CD14-positive monocyte (primary cell): ENCODE measurements at regions not wholly inside any gene's neighbourhood (a gene's known extent, or its start where the extent isn't known, plus 50 kb on each side); places are given as distances from the start of the nearest gene placed in this dataset.
"Not testable (repeated sequence)": the region's sequence is repeated elsewhere in the genome, so short reads cannot be mapped to it uniquely, and the experiment has no call there.

ENCODE experiments used
- DNase-seq, 3 donors: peaks; one replicate each; pipeline ENCODE4 v3.0.0-alpha.2; 2011 to 2022
- H2AFZ ChIP-seq: 2 replicates; pipeline ENCODE4 v1.6.0; 2012; ENCODE audit warnings: mild to moderate bottlenecking, low read depth, low read length, inconsistent platforms; ENCODE audit not compliant: insufficient read depth, poor library complexity, severe bottlenecking
- H3K27ac ChIP-seq, 2 donors: 1 replicate in 1 of 2; 2 replicates in 1 of 2; pipeline ENCODE4 v1.5.1; 2012 to 2013; ENCODE audit warnings: low read length in 2 of 2, control low read depth in 1 of 2, inconsistent platforms in 1 of 2, low read depth in 1 of 2, mild to moderate bottlenecking in 1 of 2
- H3K27me3 ChIP-seq, 2 donors: one replicate each; pipeline versions ENCODE4 v1.6.0 to v1.6.1; 2011 to 2013; ENCODE audit warnings: low read length in 2 of 2; ENCODE audit not compliant: control insufficient read depth in 2 of 2, insufficient read depth in 2 of 2
- H3K36me3 ChIP-seq, 2 donors: replicated peaks in 1 of 2; 1 replicate in 1 of 2; 2 replicates in 1 of 2; pipeline versions ENCODE4 v1.5.1 to v1.6.1; 2012 to 2013; ENCODE audit warnings: low read length in 2 of 2, control low read depth in 1 of 2, inconsistent platforms in 1 of 2, mild to moderate bottlenecking in 1 of 2; ENCODE audit not compliant: insufficient read depth in 2 of 2, control insufficient read depth in 1 of 2
- H3K4me1 ChIP-seq, 2 donors: 1 replicate in 1 of 2; 2 replicates in 1 of 2; pipeline versions ENCODE4 v1.5.1 to v1.6.1; 2012 to 2013; ENCODE audit warnings: low read length in 2 of 2, control low read depth in 1 of 2, inconsistent platforms in 1 of 2, mild to moderate bottlenecking in 1 of 2, moderate library complexity in 1 of 2; ENCODE audit not compliant: insufficient read depth in 2 of 2, control insufficient read depth in 1 of 2
- H3K4me2 ChIP-seq: replicated peaks from 2 replicates; pipeline ENCODE3; 2012; ENCODE audit warnings: low read length, moderate library complexity, mild to moderate bottlenecking; ENCODE audit not compliant: poor library complexity, severe bottlenecking; ENCODE audit errors: extremely low read depth
- H3K4me3 ChIP-seq, 3 experiments: fragments of 200-600 bp in 1 of 3; sonication (generic) in 1 of 3; replicated peaks in 1 of 3; 1 replicate in 2 of 3; 2 replicates in 1 of 3; pipeline ENCODE4 v1.5.1; 2011 to 2013; ENCODE audit warnings: low read length in 3 of 3, mild to moderate bottlenecking in 3 of 3, control low read depth in 2 of 3, low read depth in 2 of 3, inconsistent platforms in 1 of 3, moderate library complexity in 1 of 3
- H3K79me2 ChIP-seq: 2 replicates; pipeline ENCODE4 v1.6.0; 2012; ENCODE audit warnings: mild to moderate bottlenecking, control low read depth, inconsistent platforms, low read length, moderate library complexity; ENCODE audit not compliant: insufficient read depth
- H3K9ac ChIP-seq: 2 replicates; pipeline ENCODE4 v1.6.0; 2017; ENCODE audit warnings: low read length, mild to moderate bottlenecking; ENCODE audit not compliant: insufficient read depth, poor library complexity, severe bottlenecking
- H3K9me3 ChIP-seq, 2 donors: replicated peaks in 1 of 2; 1 replicate in 1 of 2; 2 replicates in 1 of 2; pipeline versions ENCODE4 v1.5.1 to v1.6.1; 2012 to 2013; ENCODE audit warnings: low read length in 2 of 2, control low read depth in 1 of 2; ENCODE audit not compliant: control insufficient read depth in 1 of 2, insufficient read depth in 1 of 2
- H4K20me1 ChIP-seq: 2 replicates; pipeline ENCODE4 v1.6.0; 2012; ENCODE audit warnings: mild to moderate bottlenecking, low read length, control low read depth, moderate library complexity; ENCODE audit not compliant: insufficient read depth
- H3K27ac Mint-ChIP-seq, 7 donors: one replicate each; pipeline ENCODE4 v1.8.0; 2020; ENCODE audit warnings: mild to moderate bottlenecking in 7 of 7, mixed read lengths in 7 of 7, moderate library complexity in 6 of 7, inconsistent platforms in 2 of 7
- H3K27me3 Mint-ChIP-seq, 3 donors: one replicate each; pipeline ENCODE4 v1.8.0; 2021 to 2022; ENCODE audit warnings: low read depth in 3 of 3, mild to moderate bottlenecking in 3 of 3, mixed read lengths in 3 of 3, moderate library complexity in 3 of 3, inconsistent platforms in 1 of 3
- H3K36me3 Mint-ChIP-seq, 2 donors: one replicate each; pipeline ENCODE4 v1.8.0; 2020; ENCODE audit warnings: mixed read lengths in 2 of 2, inconsistent platforms in 1 of 2, mild to moderate bottlenecking in 1 of 2
- H3K4me1 Mint-ChIP-seq: one replicate; pipeline ENCODE4 v1.8.0; 2020; ENCODE audit warnings: mild to moderate bottlenecking, mixed read lengths
- H3K4me3 Mint-ChIP-seq, 2 donors: one replicate each; pipeline ENCODE4 v1.8.0; 2020; ENCODE audit warnings: mild to moderate bottlenecking in 2 of 2, mixed read lengths in 2 of 2, moderate library complexity in 1 of 2
- H3K9me3 Mint-ChIP-seq, 7 donors: one replicate each; pipeline ENCODE4 v1.8.0; 2020 to 2022; ENCODE audit warnings: mixed read lengths in 7 of 7, mild to moderate bottlenecking in 6 of 7, moderate library complexity in 6 of 7, inconsistent platforms in 2 of 7
- CTCF ChIP-seq: fragments of 200-600 bp; IDR thresholded peaks from one replicate; pipeline ENCODE4 v1.8.0; 2022; ENCODE audit warnings: antibody characterized with exemption, mild to moderate bottlenecking
- WGBS: methylation state at CpG from one replicate; pipeline ENCODE4 v1.1.5; 2013; ENCODE audit warnings: missing lambda C conversion rate; ENCODE audit not compliant: insufficient coverage; 5-methylcytosine and 5-hydroxymethylcytosine counted together
- intact Hi-C, 2 donors: fragments of 100-400 bp; cut with micrococcal nuclease; formaldehyde crosslinking; loops; one replicate each; pipeline versions ENCODE4 v1.15.0 to v1.15.1; 2023

- H3K27me3 ChIP-seq, H3K4me2 ChIP-seq, H3K27ac Mint-ChIP-seq, H3K4me3 ChIP-seq, H3K27me3 Mint-ChIP-seq, H4K20me1 ChIP-seq, H3K36me3 ChIP-seq, H3K9ac ChIP-seq, H3K4me1 Mint-ChIP-seq, H3K79me2 ChIP-seq, H2AFZ ChIP-seq, H3K36me3 Mint-ChIP-seq, H3K9me3 ChIP-seq, intact Hi-C loops, H3K4me3 Mint-ChIP-seq, H3K27ac ChIP-seq, H3K4me1 ChIP-seq, H3K9me3 Mint-ChIP-seq: not testable (repeated sequence)
- WGBS: no CpG with 5 or more reads among the region's 5 CpGs
- TF ChIP-seq CTCF: peak; percentile 44
- peak in 2 of 3 donors; percentile 7 to 9 for DNase-seq
These were observed 71.7 kb downstream of the PRR15 start for GRCh38 chr7:29635067-29636008.

GRCh38 chr7:29636009-29636351 is 72.3 kb downstream of the PRR15 start:
- no peaks in the 10 kb centered on the region for H3K79me2 ChIP-seq
- no peak overlapping the region for H2AFZ ChIP-seq
- no peaks in the 10 kb centered on the region for H3K4me1 ChIP-seq
- H3K9ac ChIP-seq: no peak overlapping the region
- no peak overlapping the region for H3K4me3 Mint-ChIP-seq
- peaks cover 0 to 5% (median 2%) of the 10 kb centered on the region in 3 donors for H3K27me3 Mint-ChIP-seq
- H3K27ac Mint-ChIP-seq: no peak overlapping the region
- no peaks in the 10 kb centered on the region for H3K9me3 Mint-ChIP-seq
- H3K4me2 ChIP-seq: no peak overlapping the region
- peaks cover 2 to 3% of the 10 kb centered on the region in 2 donors for H3K36me3 Mint-ChIP-seq
- H3K27me3 ChIP-seq: no peaks in the 10 kb centered on the region
- H3K36me3 ChIP-seq: no peaks in the 10 kb centered on the region
- H3K27ac ChIP-seq: no peak overlapping the region
- TF ChIP-seq CTCF: peak; percentile 15
- 88% methylated on average over 1 of the region's 1 CpG for WGBS
- no peaks in the 10 kb centered on the region for H3K9me3 ChIP-seq
- no peaks in the 10 kb centered on the region for H3K4me1 Mint-ChIP-seq
- DNase-seq: no peak
- no peak overlapping the region for H3K4me3 ChIP-seq
- H4K20me1 ChIP-seq: no peaks in the 10 kb centered on the region
- intact Hi-C loops: no loop called here
